ENCODE measurements at regions not wholly inside any gene's neighbourhood (a gene's known extent, or its start where the extent isn't known, plus 50 kb on each side); places are given as distances from the start of the nearest gene placed in this dataset.

GRCh38 chr5:120320626-120321025 lies 143.5 kb upstream of the PRR16 start:
- no peaks in the 10 kb centered on the region for H3K27me3 ChIP-seq
- H3K36me3 ChIP-seq, result no peaks in the 10 kb centered on the region
- H3K4me1 ChIP-seq, result no peaks in the 10 kb centered on the region
- no peak overlapping the region for H3K4me3 ChIP-seq
- TF ChIP-seq CTCF (IDR thresholded peaks at IDR 0.05) (no peak), POLR2A (IDR thresholded peaks at IDR 0.05) (no peak), EP300 (IDR thresholded peaks at IDR 0.05) (no peak)
- DNase-seq (ENCODE audit: low spot score in 2 of 2), result no peak
- no peak overlapping the region for H3K27ac ChIP-seq
- H3K9me3 ChIP-seq, result peaks cover 0 to 8% (median 1%) of the 10 kb centered on the region in 4 donors

GRCh38 chr5:120326651-120327050 lies 137.4 kb upstream of the PRR16 start:
- Histone ChIP-seq H3K9me3 (peaks cover 0 to 8% (median 1%) of the 10 kb centered on the region in 4 donors), H3K27me3 (no peaks in the 10 kb centered on the region), H3K4me3 (no peak overlapping the region), H3K36me3 (no peaks in the 10 kb centered on the region), H3K27ac (no peak overlapping the region), H3K4me1 (no peaks in the 10 kb centered on the region)
- TF ChIP-seq POLR2A (IDR thresholded peaks at IDR 0.05) (no peak), EP300 (IDR thresholded peaks at IDR 0.05) (no peak), CTCF (IDR thresholded peaks at IDR 0.05) (no peak)
- DNase-seq (ENCODE audit: low spot score in 2 of 2), result no peak

GRCh38 chr5:120327180-120327579 lies 136.9 kb upstream of the PRR16 start:
- DNase-seq (ENCODE audit: low spot score in 2 of 2), result no peak
- TF ChIP-seq CTCF (IDR thresholded peaks at IDR 0.05) (no peak), EP300 (IDR thresholded peaks at IDR 0.05) (no peak), POLR2A (IDR thresholded peaks at IDR 0.05) (no peak)
- no peak overlapping the region for H3K27ac ChIP-seq
- 58 to 59% methylated on average over 2 of the region's 2 CpGs for WGBS, 2 donors
- H3K4me1 ChIP-seq, result no peaks in the 10 kb centered on the region
- H3K9me3 ChIP-seq, result peaks cover 0 to 8% (median 1%) of the 10 kb centered on the region in 4 donors
- H3K36me3 ChIP-seq, result no peaks in the 10 kb centered on the region
- H3K4me3 ChIP-seq, result no peak overlapping the region
- no peaks in the 10 kb centered on the region for H3K27me3 ChIP-seq

- Histone ChIP-seq H3K4me3 (no peak overlapping the region), H3K36me3 (no peaks in the 10 kb centered on the region), H3K27me3 (no peaks in the 10 kb centered on the region), H3K27ac (no peak overlapping the region), H3K9me3 (peaks cover 0 to 8% (median 1%) of the 10 kb centered on the region in 4 donors), H3K4me1 (no peaks in the 10 kb centered on the region)
- TF ChIP-seq POLR2A (IDR thresholded peaks at IDR 0.05) (no peak), EP300 (IDR thresholded peaks at IDR 0.05) (no peak), CTCF (IDR thresholded peaks at IDR 0.05) (no peak)
- WGBS, 2 donors, result 80 to 94% methylated on average over 2 of the region's 2 CpGs
- no peak for DNase-seq (ENCODE audit: low spot score in 2 of 2)
Observed at GRCh38 chr5:120329095-120329494, 135.0 kb upstream of the PRR16 start.

- no peak for TF ChIP-seq POLR2A (IDR thresholded peaks at IDR 0.05)
- no peak for TF ChIP-seq EP300 (IDR thresholded peaks at IDR 0.05)
- H3K27ac ChIP-seq, result no peak overlapping the region
- DNase-seq (ENCODE audit: low spot score in 2 of 2), result no peak
- no peaks in the 10 kb centered on the region for H3K36me3 ChIP-seq
- no peak overlapping the region for H3K4me3 ChIP-seq
- peaks cover 0 to 1% (median under 1%) of the 10 kb centered on the region in 4 donors for H3K9me3 ChIP-seq
- no peaks in the 10 kb centered on the region for H3K27me3 ChIP-seq
- H3K4me1 ChIP-seq, result no peaks in the 10 kb centered on the region
- 68 to 79% methylated on average over 1 of the region's 1 CpG for WGBS, 2 donors
Observed at GRCh38 chr5:120330558-120330957, 133.5 kb upstream of the PRR16 start.

- no peak overlapping the region for H3K27ac ChIP-seq
- H3K36me3 ChIP-seq, result no peaks in the 10 kb centered on the region
- TF ChIP-seq CTCF (IDR thresholded peaks at IDR 0.05) (no peak), POLR2A (IDR thresholded peaks at IDR 0.05) (no peak), EP300 (IDR thresholded peaks at IDR 0.05) (no peak)
- H3K27me3 ChIP-seq, result no peaks in the 10 kb centered on the region
- H3K4me1 ChIP-seq, result no peaks in the 10 kb centered on the region
- WGBS, 2 donors, result 71% methylated on average over 4 of the region's 4 CpGs
- no peaks in the 10 kb centered on the region for H3K9me3 ChIP-seq
- no peak for DNase-seq (ENCODE audit: low spot score in 2 of 2)
- no peak overlapping the region for H3K4me3 ChIP-seq
Observed at GRCh38 chr5:120344181-120344580, 119.9 kb upstream of the PRR16 start.

Data from tibial nerve (tissue), 4 donors.